Loucy (cell line): ENCODE measurements at regions not wholly inside any gene's neighbourhood (a gene's known extent, or its start where the extent isn't known, plus 50 kb on each side); places are given as distances from the start of the nearest gene placed in this dataset.

Experiments used
- EZH2phosphoT487 ChIP-seq: fragments of 200-600 bp; IDR thresholded peaks from 2 replicates; pipeline ENCODE4 v1.6.1; 2018; ENCODE audit warnings: antibody characterized with exemption, mild to moderate bottlenecking, moderate library complexity, borderline replicate concordance
- TF ChIP-seq, protein P1 (sequence below): fragments of 200-600 bp; sonication (generic); conservative IDR thresholded peaks from 2 replicates; pipeline ENCODE4 v1.5.1; 2014; ENCODE audit warnings: mild to moderate bottlenecking, antibody characterized with exemption, low read length

DNA sequence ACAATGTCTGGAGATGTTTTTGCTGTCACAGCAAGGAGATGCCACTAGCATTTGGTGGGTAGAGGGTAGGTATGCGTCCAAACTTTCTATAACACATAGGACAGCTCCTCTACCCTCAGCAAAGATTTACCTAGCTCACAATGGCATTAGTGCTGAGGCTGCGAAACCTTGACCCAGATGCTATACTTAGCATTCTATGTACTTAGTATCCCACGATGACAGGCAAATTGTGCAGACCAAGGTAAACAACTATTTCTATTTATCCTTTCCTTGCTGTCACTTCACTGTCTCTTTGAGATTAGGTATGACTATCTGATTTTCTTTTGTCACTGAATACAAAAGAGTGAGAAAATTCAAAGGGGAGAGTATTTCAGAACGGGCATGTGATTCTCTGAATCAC, 265.2 kb upstream of the ZNF385D start:
- TF ChIP-seq, protein P1, sequence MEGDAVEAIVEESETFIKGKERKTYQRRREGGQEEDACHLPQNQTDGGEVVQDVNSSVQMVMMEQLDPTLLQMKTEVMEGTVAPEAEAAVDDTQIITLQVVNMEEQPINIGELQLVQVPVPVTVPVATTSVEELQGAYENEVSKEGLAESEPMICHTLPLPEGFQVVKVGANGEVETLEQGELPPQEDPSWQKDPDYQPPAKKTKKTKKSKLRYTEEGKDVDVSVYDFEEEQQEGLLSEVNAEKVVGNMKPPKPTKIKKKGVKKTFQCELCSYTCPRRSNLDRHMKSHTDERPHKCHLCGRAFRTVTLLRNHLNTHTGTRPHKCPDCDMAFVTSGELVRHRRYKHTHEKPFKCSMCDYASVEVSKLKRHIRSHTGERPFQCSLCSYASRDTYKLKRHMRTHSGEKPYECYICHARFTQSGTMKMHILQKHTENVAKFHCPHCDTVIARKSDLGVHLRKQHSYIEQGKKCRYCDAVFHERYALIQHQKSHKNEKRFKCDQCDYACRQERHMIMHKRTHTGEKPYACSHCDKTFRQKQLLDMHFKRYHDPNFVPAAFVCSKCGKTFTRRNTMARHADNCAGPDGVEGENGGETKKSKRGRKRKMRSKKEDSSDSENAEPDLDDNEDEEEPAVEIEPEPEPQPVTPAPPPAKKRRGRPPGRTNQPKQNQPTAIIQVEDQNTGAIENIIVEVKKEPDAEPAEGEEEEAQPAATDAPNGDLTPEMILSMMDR = no peak
- TF ChIP-seq EZH2phosphoT487 = no peak
